Chondrocyte (in vitro differentiated cells): ENCODE measurements at regions not wholly inside any gene's neighbourhood (a gene's known extent, or its start where the extent isn't known, plus 50 kb on each side); places are given as distances from the start of the nearest gene placed in this dataset.

Source experiments
- DNase-seq: peaks from one replicate; pipeline ENCODE4 v3.0.0; 2021; ENCODE audit warnings: mixed read lengths, low spot score
- H3K27ac Mint-ChIP-seq: one replicate; pipeline ENCODE4 v1.8.0; 2021; ENCODE audit warnings: mild to moderate bottlenecking, moderate library complexity, mixed read lengths; ENCODE audit not compliant: unreplicated experiment
- H3K27me3 Mint-ChIP-seq: 2 replicates; pipeline ENCODE4 v1.8.0; 2021; ENCODE audit warnings: low read depth, mixed read lengths
- H3K36me3 Mint-ChIP-seq: 2 replicates; pipeline ENCODE4 v1.8.0; 2021; ENCODE audit warnings: low read depth, mixed read lengths
- H3K4me1 Mint-ChIP-seq: 2 replicates; pipeline ENCODE4 v1.8.0; 2021; ENCODE audit warnings: low read depth, mild to moderate bottlenecking, mixed read lengths
- H3K4me3 Mint-ChIP-seq: one replicate; pipeline ENCODE4 v1.8.0; 2021; ENCODE audit warnings: mild to moderate bottlenecking, moderate library complexity, mixed read lengths; ENCODE audit not compliant: unreplicated experiment
- H3K9me3 Mint-ChIP-seq: 2 replicates; pipeline ENCODE4 v1.8.0; 2021; ENCODE audit warnings: low read depth, mixed read lengths
- CTCF ChIP-seq: fragments of 200-600 bp; sonication (generic); IDR thresholded peaks from 2 replicates; pipeline ENCODE4 v1.5.0; 2021; ENCODE audit warnings: antibody characterized with exemption, mild to moderate bottlenecking, moderate library complexity

GRCh38 chr5:24112420-24112819 lies 532.4 kb downstream of the CDH10 start:
- DNase-seq = no peak
- Mint-ChIP-seq H3K36me3 (no peaks in the 10 kb centered on the region), H3K27ac (no peak overlapping the region), H3K4me1 (no peaks in the 10 kb centered on the region), H3K9me3 (no peaks in the 10 kb centered on the region), H3K4me3 (no peak overlapping the region), H3K27me3 (peaks cover 9% of the 10 kb centered on the region)
- no peak for TF ChIP-seq CTCF

GRCh38 chr5:24118351-24118750 lies 526.4 kb downstream of the CDH10 start:
- Mint-ChIP-seq H3K4me3 (no peak overlapping the region), H3K36me3 (no peaks in the 10 kb centered on the region), H3K27me3 (peaks cover 1% of the 10 kb centered on the region), H3K27ac (no peak overlapping the region), H3K9me3 (peaks cover 3% of the 10 kb centered on the region), H3K4me1 (no peaks in the 10 kb centered on the region)
- DNase-seq = no peak
- no peak for TF ChIP-seq CTCF

- DNase-seq = no peak
- H3K9me3 Mint-ChIP-seq = no peaks in the 10 kb centered on the region
- H3K4me1 Mint-ChIP-seq = no peaks in the 10 kb centered on the region
- no peaks in the 10 kb centered on the region for H3K36me3 Mint-ChIP-seq
- peaks cover 7% of the 10 kb centered on the region for H3K27me3 Mint-ChIP-seq
- no peak overlapping the region for H3K4me3 Mint-ChIP-seq
- no peak overlapping the region for H3K27ac Mint-ChIP-seq
- TF ChIP-seq CTCF = no peak
Observed at GRCh38 chr5:24135536-24135935, 509.2 kb downstream of the CDH10 start.

- H3K4me1 Mint-ChIP-seq = no peaks in the 10 kb centered on the region
- no peak overlapping the region for H3K4me3 Mint-ChIP-seq
- H3K9me3 Mint-ChIP-seq = no peaks in the 10 kb centered on the region
- H3K27me3 Mint-ChIP-seq = no peaks in the 10 kb centered on the region
- H3K36me3 Mint-ChIP-seq = no peaks in the 10 kb centered on the region
- no peak for DNase-seq
- no peak overlapping the region for H3K27ac Mint-ChIP-seq
- TF ChIP-seq CTCF = no peak
Observed at GRCh38 chr5:24141046-24141445, 503.7 kb downstream of the CDH10 start.

GRCh38 chr5:24142341-24142740 lies 502.4 kb downstream of the CDH10 start:
- no peaks in the 10 kb centered on the region for H3K9me3 Mint-ChIP-seq
- TF ChIP-seq CTCF = no peak
- H3K36me3 Mint-ChIP-seq = no peaks in the 10 kb centered on the region
- H3K27ac Mint-ChIP-seq = no peak overlapping the region
- DNase-seq = no peak
- no peaks in the 10 kb centered on the region for H3K27me3 Mint-ChIP-seq
- no peaks in the 10 kb centered on the region for H3K4me1 Mint-ChIP-seq
- no peak overlapping the region for H3K4me3 Mint-ChIP-seq
